IPS-20b (cell line): ENCODE measurements at regions not wholly inside any gene's neighbourhood (a gene's known extent, or its start where the extent isn't known, plus 50 kb on each side); places are given as distances from the start of the nearest gene placed in this dataset.

Experiments used
- H3K27ac ChIP-seq: one replicate; pipeline ENCODE4 v1.5.1; 2013; ENCODE audit warnings: low read length
- H3K27me3 ChIP-seq: 2 replicates; pipeline ENCODE4 v1.6.1; 2013; ENCODE audit warnings: mild to moderate bottlenecking, low read length, inconsistent platforms; ENCODE audit not compliant: insufficient read depth
- H3K36me3 ChIP-seq: 2 replicates; pipeline ENCODE4 v1.6.1; 2013; ENCODE audit warnings: low read depth, mild to moderate bottlenecking, inconsistent platforms, low read length, moderate library complexity; ENCODE audit not compliant: insufficient read depth
- H3K4me1 ChIP-seq: 2 replicates; pipeline ENCODE4 v1.6.1; 2013; ENCODE audit warnings: mild to moderate bottlenecking, control low read depth, inconsistent platforms, low read length, moderate library complexity; ENCODE audit not compliant: insufficient read depth
- H3K4me3 ChIP-seq: 2 replicates; pipeline ENCODE4 v1.5.1; 2013; ENCODE audit warnings: mild to moderate bottlenecking, low read length, inconsistent platforms
- H3K9ac ChIP-seq: 2 replicates; pipeline ENCODE4 v1.6.1; 2013; ENCODE audit warnings: low read depth, mild to moderate bottlenecking, inconsistent platforms, low read length, moderate library complexity
- H3K9me3 ChIP-seq: 2 replicates; pipeline ENCODE4 v1.6.1; 2013; ENCODE audit warnings: mild to moderate bottlenecking, low read depth, low read length, inconsistent platforms; ENCODE audit not compliant: insufficient read depth

GRCh38 chr2:58890865-58891525, 649.9 kb upstream of the FANCL start:
- Histone ChIP-seq H3K9me3 (no peaks in the 10 kb centered on the region), H3K9ac (no peak overlapping the region), H3K4me3 (no peak overlapping the region), H3K27me3 (no peaks in the 10 kb centered on the region), H3K4me1 (no peaks in the 10 kb centered on the region), H3K27ac (no peak overlapping the region), H3K36me3 (no peaks in the 10 kb centered on the region)

GRCh38 chr2:58886009-58886408, 644.9 kb upstream of the FANCL start:
- Histone ChIP-seq H3K9me3 (no peaks in the 10 kb centered on the region), H3K27ac (no peak overlapping the region), H3K4me1 (no peaks in the 10 kb centered on the region), H3K36me3 (no peaks in the 10 kb centered on the region), H3K27me3 (no peaks in the 10 kb centered on the region), H3K4me3 (no peak overlapping the region), H3K9ac (no peak overlapping the region)

- H3K9me3 ChIP-seq: no peaks in the 10 kb centered on the region
- no peak overlapping the region for H3K4me3 ChIP-seq
- H3K36me3 ChIP-seq: no peaks in the 10 kb centered on the region
- H3K4me1 ChIP-seq: peaks cover 4% of the 10 kb centered on the region; the same call in 1 of the 2 replicates
- H3K27me3 ChIP-seq: no peaks in the 10 kb centered on the region
- no peak overlapping the region for H3K9ac ChIP-seq
- H3K27ac ChIP-seq: no peak overlapping the region
These were observed 638.7 kb upstream of the FANCL start for GRCh38 chr2:58879834-58880233.

GRCh38 chr2:58878778-58879177, 637.7 kb upstream of the FANCL start:
- Histone ChIP-seq H3K9me3 (no peaks in the 10 kb centered on the region), H3K27me3 (no peaks in the 10 kb centered on the region)

GRCh38 chr2:58876126-58876525, 635.0 kb upstream of the FANCL start:
- Histone ChIP-seq H3K4me1 (peaks cover 8% of the 10 kb centered on the region; the same call in 1 of the 2 replicates), H3K9ac (no peak overlapping the region), H3K27me3 (no peaks in the 10 kb centered on the region), H3K27ac (no peak overlapping the region), H3K4me3 (no peak overlapping the region), H3K9me3 (no peaks in the 10 kb centered on the region), H3K36me3 (no peaks in the 10 kb centered on the region)

More at GRCh38 chr2:58878778-58879177, 637.7 kb upstream of the FANCL start:
- peaks cover 4% of the 10 kb centered on the region; the same call in 1 of the 2 replicates for H3K4me1 ChIP-seq
- H3K36me3 ChIP-seq: no peaks in the 10 kb centered on the region
- H3K9ac ChIP-seq: no peak overlapping the region
- H3K4me3 ChIP-seq: no peak overlapping the region
- H3K27ac ChIP-seq: no peak overlapping the region

- H3K9ac ChIP-seq: no peak overlapping the region
- no peaks in the 10 kb centered on the region for H3K9me3 ChIP-seq
These were observed 634.3 kb upstream of the FANCL start for GRCh38 chr2:58875436-58875835.

GRCh38 chr2:58871469-58872142, 630.5 kb upstream of the FANCL start:
- Histone ChIP-seq H3K4me3 (no peak overlapping the region), H3K36me3 (no peaks in the 10 kb centered on the region), H3K27ac (no peak overlapping the region), H3K27me3 (peaks cover 9% of the 10 kb centered on the region; the same call in 1 of the 2 replicates), H3K9ac (no peak overlapping the region), H3K4me1 (peaks cover 10% of the 10 kb centered on the region; the same call in 1 of the 2 replicates), H3K9me3 (no peaks in the 10 kb centered on the region)

More at GRCh38 chr2:58875436-58875835, 634.3 kb upstream of the FANCL start:
- H3K27me3 ChIP-seq: no peaks in the 10 kb centered on the region
- H3K36me3 ChIP-seq: no peaks in the 10 kb centered on the region
- no peak overlapping the region for H3K4me3 ChIP-seq
- peaks cover 8% of the 10 kb centered on the region; the same call in 1 of the 2 replicates for H3K4me1 ChIP-seq
- H3K27ac ChIP-seq: no peak overlapping the region

GRCh38 chr2:58870704-58871103, 629.6 kb upstream of the FANCL start:
- peaks cover 13% of the 10 kb centered on the region; the same call in 1 of the 2 replicates for H3K27me3 ChIP-seq
- no peak overlapping the region for H3K9ac ChIP-seq
- peaks cover 19% of the 10 kb centered on the region for H3K4me1 ChIP-seq
- H3K27ac ChIP-seq: no peak overlapping the region
- no peak overlapping the region for H3K4me3 ChIP-seq
- no peaks in the 10 kb centered on the region for H3K9me3 ChIP-seq
- H3K36me3 ChIP-seq: no peaks in the 10 kb centered on the region

GRCh38 chr2:58866946-58867345, 625.8 kb upstream of the FANCL start:
- H3K9ac ChIP-seq: no peak overlapping the region
- no peak overlapping the region for H3K27ac ChIP-seq
- no peaks in the 10 kb centered on the region for H3K36me3 ChIP-seq
- no peaks in the 10 kb centered on the region for H3K9me3 ChIP-seq
- H3K4me1 ChIP-seq: peaks cover 19% of the 10 kb centered on the region
- H3K4me3 ChIP-seq: no peak overlapping the region
- peaks cover 13% of the 10 kb centered on the region; the same call in 1 of the 2 replicates for H3K27me3 ChIP-seq

GRCh38 chr2:58866527-58866926, 625.4 kb upstream of the FANCL start:
- H3K9me3 ChIP-seq: no peaks in the 10 kb centered on the region
- no peak overlapping the region for H3K9ac ChIP-seq
- H3K27me3 ChIP-seq: peaks cover 13% of the 10 kb centered on the region; the same call in 1 of the 2 replicates
- H3K27ac ChIP-seq: no peak overlapping the region
- peak overlapping the region; percentile 28; the same call in 1 of the 2 replicates for H3K4me3 ChIP-seq
- no peaks in the 10 kb centered on the region for H3K36me3 ChIP-seq
- peaks cover 19% of the 10 kb centered on the region for H3K4me1 ChIP-seq

- H3K27me3 ChIP-seq: peaks cover 13% of the 10 kb centered on the region; the same call in 1 of the 2 replicates
- H3K27ac ChIP-seq: no peak overlapping the region
- H3K9ac ChIP-seq: no peak overlapping the region
- H3K36me3 ChIP-seq: no peaks in the 10 kb centered on the region
- H3K4me1 ChIP-seq: peaks cover 19% of the 10 kb centered on the region
- no peaks in the 10 kb centered on the region for H3K9me3 ChIP-seq
- H3K4me3 ChIP-seq: peak overlapping the region; percentile 28; the same call in 1 of the 2 replicates
These were observed 624.9 kb upstream of the FANCL start for GRCh38 chr2:58866040-58866439.

GRCh38 chr2:58865436-58865835, 624.3 kb upstream of the FANCL start:
- Histone ChIP-seq H3K36me3 (no peaks in the 10 kb centered on the region), H3K27ac (no peak overlapping the region)

More at GRCh38 chr2:58865436-58865835, 624.3 kb upstream of the FANCL start:
- peaks cover 19% of the 10 kb centered on the region for H3K4me1 ChIP-seq
- no peak overlapping the region for H3K9ac ChIP-seq
- no peaks in the 10 kb centered on the region for H3K9me3 ChIP-seq
- no peak overlapping the region for H3K4me3 ChIP-seq
- peaks cover 13% of the 10 kb centered on the region; the same call in 1 of the 2 replicates for H3K27me3 ChIP-seq
